Sigmoid colon (tissue), 6 donors: ENCODE measurements at regions not wholly inside any gene's neighbourhood (a gene's known extent, or its start where the extent isn't known, plus 50 kb on each side); places are given as distances from the start of the nearest gene placed in this dataset.

Experiments
- DNase-seq: peaks from one replicate; pipeline ENCODE4 v3.0.0-alpha.2; 2019
- H3K27ac ChIP-seq, 4 donors: fragments of 200-600 bp; sonication (generic); one replicate each; pipeline ENCODE4 v1.5.1; 2016 to 2019; ENCODE audit warnings: mild to moderate bottlenecking in 1 of 4
- H3K27me3 ChIP-seq, 3 donors: fragments of 200-600 bp; sonication (generic); one replicate each; pipeline ENCODE4 v1.5.1; 2019; ENCODE audit warnings: mild to moderate bottlenecking in 1 of 3
- H3K36me3 ChIP-seq, 4 donors: fragments of 200-600 bp; sonication (generic); one replicate each; pipeline ENCODE4 v1.5.1; 2016 to 2019
- H3K4me1 ChIP-seq, 4 donors: fragments of 200-600 bp; sonication (generic); one replicate each; pipeline ENCODE4 v1.5.1; 2017 to 2019
- H3K4me3 ChIP-seq, 4 donors: fragments of 200-600 bp; sonication (generic); one replicate each; pipeline ENCODE4 v1.5.1; 2017 to 2019; ENCODE audit warnings: mild to moderate bottlenecking in 2 of 4, moderate library complexity in 1 of 4
- H3K9me3 ChIP-seq, 4 donors: fragments of 200-600 bp in 3 of 4; sonication (generic) in 3 of 4; one replicate each; pipeline versions ENCODE4 v1.5.1 to v1.6.1; 2013 to 2019
- EP300 ChIP-seq, 4 donors: sonication (generic); formaldehyde crosslinking; IDR thresholded peaks; one replicate each; pipeline ENCODE4 v1.6.1; 2017; ENCODE audit warnings: antibody characterized with exemption in 4 of 4
- POLR2A ChIP-seq, 2 donors: fragments of 450-650 bp; IDR thresholded peaks; one replicate each; pipeline ENCODE4 v1.6.1; 2016; ENCODE audit warnings: antibody characterized with exemption in 2 of 2, mild to moderate bottlenecking in 2 of 2, moderate library complexity in 2 of 2
- POLR2AphosphoS5 ChIP-seq, 4 donors: sonication (generic); formaldehyde crosslinking; IDR thresholded peaks; one replicate each; pipeline ENCODE4 v1.6.1; 2017; ENCODE audit warnings: antibody characterized with exemption in 4 of 4
- whole genome bisulfite sequencing, 2 donors: extraction: QIAGEN DNeasy Blood & Tissue Kit; methylation state at CpG; one replicate each; pipeline ENCODE4 v1.1.7; 2013; 5-methylcytosine and 5-hydroxymethylcytosine counted together
- intact Hi-C: fragments of 100-400 bp; cut with DNase I; formaldehyde crosslinking; loops from one replicate; pipeline ENCODE4 v1.15.1; 2023
- TF ChIP-seq, protein P1 (sequence below), 4 experiments: fragments of 450-650 bp in 3 of 4; fragments of 200-600 bp in 1 of 4; IDR thresholded peaks; one replicate each; pipeline ENCODE4 v1.5.1; 2016 to 2019; ENCODE audit warnings: antibody characterized with exemption in 4 of 4, mild to moderate bottlenecking in 3 of 4, moderate library complexity in 2 of 4
- donor health status: healthy with polysubstance abuse.
- donor health status: healthy.

DNA sequence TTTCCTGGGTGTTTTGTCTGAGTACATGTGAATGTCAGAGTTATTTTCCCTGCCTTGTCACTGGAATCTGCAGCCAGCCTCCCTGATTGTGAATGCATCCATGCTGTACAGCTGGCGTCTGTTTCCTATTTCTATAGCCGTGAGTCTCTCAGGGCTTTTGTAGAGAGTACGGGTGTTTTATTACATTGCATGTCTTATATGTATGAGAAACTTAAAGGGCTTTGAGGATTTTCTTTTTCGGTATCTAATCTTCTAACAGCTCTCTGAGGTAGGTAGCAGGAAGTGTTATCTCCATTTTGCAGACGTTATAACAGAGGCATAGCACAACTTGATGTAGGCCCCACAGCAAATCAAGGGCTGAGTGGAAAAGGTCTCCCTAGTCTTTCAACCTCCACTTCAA is 272.9 kb downstream of the PRL start:
- Histone ChIP-seq H3K4me3 (no peak overlapping the region), H3K27me3 (no peaks in the 10 kb centered on the region), H3K9me3 (no peaks in the 10 kb centered on the region), H3K4me1 (peaks cover 0 to 34% (median 21%) of the 10 kb centered on the region in 4 donors), H3K36me3 (peaks cover 0 to 11% (median 0%) of the 10 kb centered on the region in 4 donors), H3K27ac (no peak overlapping the region)
- TF ChIP-seq, protein P1, sequence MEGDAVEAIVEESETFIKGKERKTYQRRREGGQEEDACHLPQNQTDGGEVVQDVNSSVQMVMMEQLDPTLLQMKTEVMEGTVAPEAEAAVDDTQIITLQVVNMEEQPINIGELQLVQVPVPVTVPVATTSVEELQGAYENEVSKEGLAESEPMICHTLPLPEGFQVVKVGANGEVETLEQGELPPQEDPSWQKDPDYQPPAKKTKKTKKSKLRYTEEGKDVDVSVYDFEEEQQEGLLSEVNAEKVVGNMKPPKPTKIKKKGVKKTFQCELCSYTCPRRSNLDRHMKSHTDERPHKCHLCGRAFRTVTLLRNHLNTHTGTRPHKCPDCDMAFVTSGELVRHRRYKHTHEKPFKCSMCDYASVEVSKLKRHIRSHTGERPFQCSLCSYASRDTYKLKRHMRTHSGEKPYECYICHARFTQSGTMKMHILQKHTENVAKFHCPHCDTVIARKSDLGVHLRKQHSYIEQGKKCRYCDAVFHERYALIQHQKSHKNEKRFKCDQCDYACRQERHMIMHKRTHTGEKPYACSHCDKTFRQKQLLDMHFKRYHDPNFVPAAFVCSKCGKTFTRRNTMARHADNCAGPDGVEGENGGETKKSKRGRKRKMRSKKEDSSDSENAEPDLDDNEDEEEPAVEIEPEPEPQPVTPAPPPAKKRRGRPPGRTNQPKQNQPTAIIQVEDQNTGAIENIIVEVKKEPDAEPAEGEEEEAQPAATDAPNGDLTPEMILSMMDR (IDR thresholded peaks at IDR 0.05) = no peak
- TF ChIP-seq POLR2A (IDR thresholded peaks at IDR 0.05) (no peak), EP300 (IDR thresholded peaks at IDR 0.05) (no peak), POLR2AphosphoS5 (IDR thresholded peaks at IDR 0.05) (no peak)
- no peak for DNase-seq
- WGBS, 2 donors = 60 to 87% methylated on average over 5 of the region's 5 CpGs
- intact Hi-C loops = no loop called here

DNA sequence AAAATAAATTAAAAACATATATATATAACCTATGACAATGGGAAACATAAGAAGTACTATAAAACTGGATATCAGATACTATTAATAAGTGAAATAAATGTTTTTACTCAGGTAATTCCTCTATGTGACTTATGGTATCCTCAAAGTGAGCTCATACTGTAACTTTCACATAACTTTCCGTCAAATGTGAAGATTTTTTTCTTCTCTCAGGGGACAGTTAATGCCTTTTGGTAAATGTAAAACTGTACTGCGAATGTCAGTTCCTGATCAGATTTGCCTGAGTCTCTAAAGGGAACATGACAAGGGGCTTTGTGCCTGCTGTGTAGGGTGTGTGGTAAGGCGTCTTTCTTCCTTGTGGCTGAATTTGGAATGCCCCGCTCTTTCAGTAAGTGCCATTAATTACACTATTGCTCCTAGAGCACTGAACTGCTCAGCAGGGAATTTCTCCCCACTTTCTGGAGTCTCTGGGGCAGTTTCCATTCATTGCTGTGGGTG is 271.8 kb downstream of the PRL start:
- 69 to 86% methylated on average over 4 of the region's 4 CpGs for WGBS, 2 donors
- TF ChIP-seq, protein P1 (IDR thresholded peaks at IDR 0.05) = no peak
- no peak for TF ChIP-seq EP300 (IDR thresholded peaks at IDR 0.05)
- TF ChIP-seq POLR2AphosphoS5 (IDR thresholded peaks at IDR 0.05) = no peak
- TF ChIP-seq POLR2A (IDR thresholded peaks at IDR 0.05) = no peak
- no peaks in the 10 kb centered on the region for H3K27me3 ChIP-seq

DNA sequence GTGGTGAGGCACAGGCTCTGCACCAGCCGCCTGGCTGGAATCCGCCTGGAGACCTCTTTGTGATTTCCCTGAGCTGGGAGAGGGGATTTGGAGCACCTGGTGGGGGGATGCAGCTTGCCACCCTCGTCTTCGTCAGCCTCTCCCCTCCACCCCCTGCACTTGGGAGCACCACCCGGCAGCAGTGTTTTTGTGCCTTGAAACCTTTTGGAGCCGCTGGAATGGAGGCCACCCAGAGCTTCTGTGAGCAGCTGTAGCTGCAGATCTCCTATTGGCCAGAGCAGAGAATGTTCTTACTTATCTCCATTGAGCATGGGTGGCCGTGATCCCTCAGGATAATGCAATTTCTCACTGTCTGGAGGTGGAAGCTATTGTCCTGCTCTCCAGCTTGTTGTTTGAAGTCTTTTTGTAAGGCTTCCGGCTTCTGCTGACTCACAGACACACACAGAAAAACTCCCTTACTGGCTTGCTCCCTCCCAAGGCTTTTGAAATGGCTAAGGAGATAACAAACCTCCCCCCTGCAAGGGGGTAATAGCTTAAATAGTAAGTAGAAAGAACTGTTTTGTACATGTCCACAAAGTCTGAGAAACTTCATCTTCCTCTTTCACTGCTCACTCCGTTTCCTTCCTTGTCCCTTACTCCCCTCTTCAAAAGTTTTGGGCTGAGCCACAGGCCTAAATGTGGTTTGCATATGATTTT is 271.2 kb downstream of the PRL start:
- intact Hi-C loops = no loop called here
- no peak for TF ChIP-seq POLR2A (IDR thresholded peaks at IDR 0.05)
- Histone ChIP-seq H3K4me1 (peaks cover 0 to 51% (median 33%) of the 10 kb centered on the region in 4 donors), H3K27me3 (no peaks in the 10 kb centered on the region), H3K36me3 (peaks cover 0 to 11% (median 0%) of the 10 kb centered on the region in 4 donors), H3K4me3 (no peak overlapping the region), H3K27ac (peak overlapping the region in 3 of 4 donors; percentile 51 to 65 (median 61)), H3K9me3 (no peaks in the 10 kb centered on the region)
- no peak for DNase-seq
- 43 to 75% methylated on average over 9 of the region's 9 CpGs for WGBS, 2 donors

More for the DNA sequence above, 271.8 kb downstream of the PRL start:
- Histone ChIP-seq H3K27ac (peak overlapping the region in 3 of 4 donors; percentile 51 to 65 (median 61)), H3K36me3 (peaks cover 0 to 11% (median 0%) of the 10 kb centered on the region in 4 donors), H3K9me3 (no peaks in the 10 kb centered on the region), H3K4me3 (no peak overlapping the region), H3K4me1 (peaks cover 0 to 45% (median 31%) of the 10 kb centered on the region in 4 donors)
- intact Hi-C loops = no loop called here
- no peak for DNase-seq

DNA sequence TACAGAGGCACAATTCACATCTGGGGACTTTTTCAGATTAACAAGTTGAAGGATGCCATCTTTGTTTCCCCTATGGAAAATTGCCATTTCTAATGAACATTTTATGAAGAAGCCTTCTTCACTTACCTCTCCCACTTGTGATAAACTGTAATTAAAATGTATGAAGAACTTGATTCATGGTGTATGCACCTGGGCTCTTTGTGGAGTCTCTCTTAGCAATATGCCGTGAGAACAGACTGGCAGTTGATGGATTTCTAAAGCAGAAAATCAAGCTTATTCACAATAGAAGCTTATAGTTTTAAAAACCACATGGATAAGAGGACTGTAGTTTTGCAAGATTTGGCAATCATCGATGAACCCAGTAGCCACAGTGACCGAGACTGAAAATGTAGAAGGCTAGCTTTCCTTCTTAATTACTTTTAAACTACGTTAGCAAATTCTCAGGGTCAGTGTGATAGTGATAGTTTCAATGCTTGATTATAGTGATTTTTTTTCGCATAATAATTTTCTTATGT is 270.6 kb downstream of the PRL start:
- intact Hi-C loops = no loop called here
- Histone ChIP-seq H3K9me3 (no peaks in the 10 kb centered on the region), H3K4me1 (peaks cover 0 to 51% (median 33%) of the 10 kb centered on the region in 4 donors), H3K27me3 (no peaks in the 10 kb centered on the region), H3K27ac (peak overlapping the region in 3 of 4 donors; percentile 51 to 65 (median 61)), H3K4me3 (no peak overlapping the region), H3K36me3 (peaks cover 0 to 11% (median 0%) of the 10 kb centered on the region in 4 donors)
- 75 to 79% methylated on average over 5 of the region's 5 CpGs for WGBS, 2 donors
- DNase-seq = no peak
- TF ChIP-seq EP300 (IDR thresholded peaks at IDR 0.05) = no peak

DNA sequence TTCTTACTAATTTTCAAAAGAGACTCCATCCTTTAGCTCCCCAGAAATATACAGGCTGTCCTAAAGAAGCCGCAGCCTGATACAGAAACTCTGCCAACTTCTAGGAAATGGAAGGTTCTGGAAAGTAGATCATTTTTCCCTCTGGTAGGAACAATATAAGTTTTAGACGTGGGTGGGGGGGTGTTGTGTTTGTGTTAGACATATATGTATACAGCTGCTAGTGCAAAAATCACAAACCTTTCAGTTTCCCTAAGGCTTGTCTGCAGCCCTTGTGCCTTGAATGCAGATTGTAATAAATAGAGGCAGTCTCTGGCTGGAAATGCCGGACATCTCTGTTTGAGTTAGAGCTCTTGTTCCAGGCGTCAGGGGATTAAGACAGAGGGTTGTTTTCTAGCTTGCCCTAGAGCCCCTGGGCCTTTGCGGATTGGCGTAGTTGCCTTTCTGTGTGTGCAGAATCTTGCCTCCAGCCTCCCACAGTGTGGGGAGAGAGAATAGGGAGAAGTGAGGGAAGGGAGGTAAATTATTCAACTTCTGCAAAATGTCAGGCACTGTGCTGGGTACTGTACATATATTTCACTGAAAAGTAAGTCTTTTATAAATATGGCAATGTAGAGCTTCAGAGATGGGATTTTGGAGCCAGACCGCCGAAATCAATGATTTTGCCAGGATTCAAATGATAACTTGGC is 269.7 kb downstream of the PRL start:
- TF ChIP-seq, protein P1 (IDR thresholded peaks at IDR 0.05) = no peak
- TF ChIP-seq POLR2AphosphoS5 (IDR thresholded peaks at IDR 0.05) = no peak
- TF ChIP-seq POLR2A (IDR thresholded peaks at IDR 0.05) = no peak
- no peak for TF ChIP-seq EP300 (IDR thresholded peaks at IDR 0.05)
- no peak for DNase-seq
- Histone ChIP-seq H3K27me3 (no peaks in the 10 kb centered on the region), H3K4me1 (peaks cover 0 to 51% (median 36%) of the 10 kb centered on the region in 4 donors), H3K27ac (peak overlapping the region in 2 of 4 donors; percentile 61 to 65), H3K36me3 (peaks cover 0 to 3% (median 0%) of the 10 kb centered on the region in 4 donors), H3K9me3 (no peaks in the 10 kb centered on the region), H3K4me3 (no peak overlapping the region)
- 83 to 86% methylated on average over 8 of the region's 8 CpGs for whole genome bisulfite sequencing, 2 donors
- intact Hi-C loops = no loop called here
